GM18507 (cell line): ENCODE measurements at regions not wholly inside any gene's neighbourhood (a gene's known extent, or its start where the extent isn't known, plus 50 kb on each side); places are given as distances from the start of the nearest gene placed in this dataset.

Experiments
- DNase-seq: peaks from one replicate; pipeline ENCODE4 v3.0.0; 2011; ENCODE audit warnings: low read depth; ENCODE audit not compliant: insufficient read length; ENCODE audit errors: extremely low spot score
- FAIRE-seq: peaks from 2 replicates; lab custom pipeline; 2011; peaks lifted over from hg19 to GRCh38; lab: Jason Lieb, UNC

- FAIRE-seq (no peak), DNase-seq (no peak)
These were observed 85.6 kb downstream of the PTTG1 start for GRCh38 chr5:160507221-160507721.

DNA sequence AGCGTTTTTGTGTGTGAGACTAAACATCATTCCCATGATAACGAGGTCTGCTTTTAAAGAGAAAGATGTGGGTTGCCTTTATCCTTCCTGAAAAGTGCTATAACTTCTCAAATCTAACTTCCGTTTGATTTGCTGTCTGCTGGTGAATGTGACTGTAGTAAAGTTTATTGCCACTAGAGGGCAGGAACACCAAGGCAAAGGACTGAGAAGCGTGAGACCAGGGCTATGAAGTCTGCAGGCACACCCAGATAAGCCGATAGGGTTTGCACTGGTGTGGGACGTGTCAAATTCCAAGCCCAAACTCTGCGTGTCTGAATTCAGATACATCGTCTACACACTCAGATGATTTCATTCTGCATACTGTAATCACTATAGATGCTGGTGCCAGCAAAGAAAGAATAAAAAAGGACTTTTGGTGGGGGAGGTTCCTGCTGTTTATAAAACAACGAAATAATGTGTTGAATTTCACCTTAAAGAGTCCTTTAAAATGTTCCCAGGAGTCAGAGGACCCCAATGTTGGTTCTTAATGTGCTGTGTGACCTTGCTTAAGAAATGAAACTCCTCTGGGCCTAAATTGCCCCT, 87.2 kb downstream of the PTTG1 start:
- peak; percentile 97 for FAIRE-seq
- DNase-seq: peak; percentile 33

DNA sequence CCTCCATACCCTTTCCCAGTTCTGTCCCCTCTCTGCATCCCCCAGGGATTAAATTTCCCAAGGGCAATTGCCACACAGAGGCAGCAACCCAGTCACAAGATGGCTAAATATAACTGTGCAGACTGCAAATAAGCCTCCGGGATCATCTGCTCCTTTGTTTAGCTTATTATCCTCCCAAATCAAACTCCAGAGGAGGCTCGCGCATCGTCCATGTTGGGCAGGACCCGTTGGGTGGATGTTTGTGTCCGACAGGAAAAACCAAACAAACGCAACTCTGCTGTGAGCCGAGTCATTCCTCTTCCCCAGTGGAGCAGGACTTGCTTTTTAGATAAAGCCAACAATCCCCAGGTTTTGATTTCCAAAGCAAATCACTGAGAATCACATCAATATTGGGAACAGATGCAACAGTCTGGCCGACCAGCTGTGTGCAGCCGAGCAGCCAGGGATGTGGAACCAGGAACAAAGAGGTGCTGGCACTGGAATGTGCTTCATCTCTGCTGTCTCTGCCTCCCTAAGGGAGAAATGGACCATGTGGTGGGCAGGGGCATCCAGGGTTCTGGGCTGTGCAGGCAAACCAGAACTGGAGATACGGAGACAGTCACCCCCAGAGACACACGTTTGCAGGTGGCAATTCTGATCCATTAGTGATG, 89.8 kb downstream of the PTTG1 start:
- FAIRE-seq (no peak), DNase-seq (no peak)
